ENCODE measurements at regions not wholly inside any gene's neighbourhood (a gene's known extent, or its start where the extent isn't known, plus 50 kb on each side); places are given as distances from the start of the nearest gene placed in this dataset.

DNA sequence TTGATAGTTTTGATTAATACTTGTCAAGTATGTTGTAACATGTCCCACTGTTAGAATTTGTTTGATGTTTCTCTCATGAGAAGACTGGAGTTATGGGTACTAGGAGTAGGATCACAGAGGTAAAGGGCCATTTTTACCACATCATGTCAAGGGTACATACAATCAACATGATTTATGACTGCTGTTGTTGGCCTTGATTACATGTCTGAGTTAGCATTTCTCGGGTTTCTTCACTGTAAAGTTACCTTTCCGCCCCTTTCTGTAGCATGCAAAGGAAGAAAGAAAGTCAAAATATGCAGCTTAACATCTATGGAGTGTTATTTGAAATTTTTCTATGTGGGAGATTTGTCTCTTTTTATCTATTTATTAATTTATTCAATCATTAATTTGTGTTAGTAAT is 1456.4 kb downstream of the SUCLG1 start:
- TF ChIP-seq, protein P1, sequence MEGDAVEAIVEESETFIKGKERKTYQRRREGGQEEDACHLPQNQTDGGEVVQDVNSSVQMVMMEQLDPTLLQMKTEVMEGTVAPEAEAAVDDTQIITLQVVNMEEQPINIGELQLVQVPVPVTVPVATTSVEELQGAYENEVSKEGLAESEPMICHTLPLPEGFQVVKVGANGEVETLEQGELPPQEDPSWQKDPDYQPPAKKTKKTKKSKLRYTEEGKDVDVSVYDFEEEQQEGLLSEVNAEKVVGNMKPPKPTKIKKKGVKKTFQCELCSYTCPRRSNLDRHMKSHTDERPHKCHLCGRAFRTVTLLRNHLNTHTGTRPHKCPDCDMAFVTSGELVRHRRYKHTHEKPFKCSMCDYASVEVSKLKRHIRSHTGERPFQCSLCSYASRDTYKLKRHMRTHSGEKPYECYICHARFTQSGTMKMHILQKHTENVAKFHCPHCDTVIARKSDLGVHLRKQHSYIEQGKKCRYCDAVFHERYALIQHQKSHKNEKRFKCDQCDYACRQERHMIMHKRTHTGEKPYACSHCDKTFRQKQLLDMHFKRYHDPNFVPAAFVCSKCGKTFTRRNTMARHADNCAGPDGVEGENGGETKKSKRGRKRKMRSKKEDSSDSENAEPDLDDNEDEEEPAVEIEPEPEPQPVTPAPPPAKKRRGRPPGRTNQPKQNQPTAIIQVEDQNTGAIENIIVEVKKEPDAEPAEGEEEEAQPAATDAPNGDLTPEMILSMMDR (conservative IDR thresholded peaks at IDR 0.05; ENCODE audit: low read length) = no peak
- TF ChIP-seq EZH2phosphoT487 (IDR thresholded peaks at IDR 0.05; ENCODE audit: borderline replicate concordance) = no peak
- H3K4me2 ChIP-seq (ENCODE audit: low read depth, low read length, poor library complexity, severe bottlenecking) = no peak overlapping the region
- H3F3A ChIP-seq (ENCODE audit: low read depth) = no peaks in the 10 kb centered on the region
- H3K4me3 ChIP-seq (ENCODE audit: low read length, poor library complexity, severe bottlenecking) = no peak overlapping the region
- H2AFZ ChIP-seq (ENCODE audit: low read length) = no peak overlapping the region
- no peaks in the 10 kb centered on the region for H3K27me3 ChIP-seq (ENCODE audit: insufficient read depth, low read length, poor library complexity, severe bottlenecking)
- no peaks in the 10 kb centered on the region for H3K9me3 ChIP-seq (ENCODE audit: insufficient read depth, low read depth, low read length)
- H3K9ac ChIP-seq (ENCODE audit: low read depth, low read length, poor library complexity, severe bottlenecking) = no peak overlapping the region
- H3K79me2 ChIP-seq (ENCODE audit: insufficient read depth, low read length) = no peaks in the 10 kb centered on the region
- H3K36me3 ChIP-seq (ENCODE audit: insufficient read depth, low read length) = no peaks in the 10 kb centered on the region
- no peaks in the 10 kb centered on the region for H4K20me1 ChIP-seq (ENCODE audit: insufficient read depth, low read length, poor library complexity, severe bottlenecking)
- H3K9me2 ChIP-seq (replicated peaks; ENCODE audit: low read depth, low read length) = no peaks in the 10 kb centered on the region
- no peaks in the 10 kb centered on the region for H3K4me1 ChIP-seq (ENCODE audit: insufficient read depth, low read length, poor library complexity, severe bottlenecking)

DNA sequence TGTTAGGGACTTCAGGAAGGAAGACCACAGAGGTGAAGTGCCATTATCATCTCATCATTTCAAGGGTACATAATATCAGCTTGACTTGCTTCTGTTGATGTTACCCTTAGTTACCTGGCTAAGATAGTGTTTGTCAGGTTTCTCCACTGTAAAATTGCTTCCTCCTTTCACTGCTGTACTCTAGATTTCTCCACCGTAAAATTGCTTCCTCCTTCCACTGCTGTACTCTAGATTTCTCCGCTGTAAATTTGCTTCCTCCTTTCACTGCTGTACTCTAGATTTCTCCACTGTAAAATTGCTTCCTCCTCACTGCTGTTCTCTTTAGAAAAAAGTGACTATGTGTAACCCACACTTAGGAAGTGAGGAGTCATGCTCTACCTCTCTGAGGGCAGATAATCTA is 1460.3 kb downstream of the SUCLG1 start:
- Histone ChIP-seq H3K9me2 (replicated peaks; ENCODE audit: low read depth, low read length) (no peaks in the 10 kb centered on the region), H3K79me2 (ENCODE audit: insufficient read depth, low read length) (no peaks in the 10 kb centered on the region), H3K9me3 (ENCODE audit: insufficient read depth, low read depth, low read length) (no peaks in the 10 kb centered on the region), H3K4me1 (ENCODE audit: insufficient read depth, low read length, poor library complexity, severe bottlenecking) (no peaks in the 10 kb centered on the region), H3K4me3 (ENCODE audit: low read length, poor library complexity, severe bottlenecking) (no peak overlapping the region), H3F3A (ENCODE audit: low read depth) (no peaks in the 10 kb centered on the region), H3K9ac (ENCODE audit: low read depth, low read length, poor library complexity, severe bottlenecking) (no peak overlapping the region), H2AFZ (ENCODE audit: low read length) (no peak overlapping the region), H4K20me1 (ENCODE audit: insufficient read depth, low read length, poor library complexity, severe bottlenecking) (no peaks in the 10 kb centered on the region), H3K27me3 (ENCODE audit: insufficient read depth, low read length, poor library complexity, severe bottlenecking) (no peaks in the 10 kb centered on the region), H3K4me2 (ENCODE audit: low read depth, low read length, poor library complexity, severe bottlenecking) (no peak overlapping the region), H3K36me3 (ENCODE audit: insufficient read depth, low read length) (no peaks in the 10 kb centered on the region)
- TF ChIP-seq, protein P1 (conservative IDR thresholded peaks at IDR 0.05; ENCODE audit: low read length) = no peak
- TF ChIP-seq EZH2phosphoT487 (IDR thresholded peaks at IDR 0.05; ENCODE audit: borderline replicate concordance) = no peak

DNA sequence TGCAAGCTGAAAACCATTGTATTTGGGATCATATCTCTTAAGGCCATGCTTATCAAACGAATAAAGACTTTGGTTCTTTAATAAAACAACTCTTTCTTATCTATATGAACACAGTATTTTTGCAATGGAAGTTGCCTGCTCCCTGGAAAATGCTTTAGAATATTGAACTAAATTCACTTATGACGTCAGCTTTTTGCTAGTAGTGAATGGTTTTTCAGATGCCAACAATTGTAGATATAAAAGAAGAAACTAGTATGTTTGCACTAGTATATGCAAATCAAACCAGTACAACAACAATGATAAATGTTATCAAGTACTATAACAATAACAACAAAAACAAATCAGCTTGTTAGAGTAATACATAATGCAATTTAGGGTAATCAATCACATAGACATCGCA is 1462.9 kb downstream of the SUCLG1 start:
- no peaks in the 10 kb centered on the region for H4K20me1 ChIP-seq (ENCODE audit: insufficient read depth, low read length, poor library complexity, severe bottlenecking)
- H3K4me1 ChIP-seq (ENCODE audit: insufficient read depth, low read length, poor library complexity, severe bottlenecking) = no peaks in the 10 kb centered on the region
- no peak overlapping the region for H3K4me3 ChIP-seq (ENCODE audit: low read length, poor library complexity, severe bottlenecking)
- no peaks in the 10 kb centered on the region for H3K36me3 ChIP-seq (ENCODE audit: insufficient read depth, low read length)
- no peaks in the 10 kb centered on the region for H3K27me3 ChIP-seq (ENCODE audit: insufficient read depth, low read length, poor library complexity, severe bottlenecking)
- TF ChIP-seq, protein P1 (conservative IDR thresholded peaks at IDR 0.05; ENCODE audit: low read length) = no peak
- TF ChIP-seq EZH2phosphoT487 (IDR thresholded peaks at IDR 0.05; ENCODE audit: borderline replicate concordance) = no peak
- no peak overlapping the region for H3K9ac ChIP-seq (ENCODE audit: low read depth, low read length, poor library complexity, severe bottlenecking)
- no peaks in the 10 kb centered on the region for H3K79me2 ChIP-seq (ENCODE audit: insufficient read depth, low read length)
- H3K9me2 ChIP-seq (replicated peaks; ENCODE audit: low read depth, low read length) = no peaks in the 10 kb centered on the region
- no peaks in the 10 kb centered on the region for H3K9me3 ChIP-seq (ENCODE audit: insufficient read depth, low read depth, low read length)
- H3F3A ChIP-seq (ENCODE audit: low read depth) = no peaks in the 10 kb centered on the region
- no peak overlapping the region for H3K4me2 ChIP-seq (ENCODE audit: low read depth, low read length, poor library complexity, severe bottlenecking)
- H2AFZ ChIP-seq (ENCODE audit: low read length) = no peak overlapping the region

All from Loucy (cell line).